ENCODE measurements at regions not wholly inside any gene's neighbourhood (a gene's known extent, or its start where the extent isn't known, plus 50 kb on each side); places are given as distances from the start of the nearest gene placed in this dataset.

- Histone ChIP-seq H3K4me3 (ENCODE audit: insufficient read length, low read depth) (no peak overlapping the region), H3K36me3 (ENCODE audit: insufficient read depth, insufficient read length, low read length) (no peaks in the 10 kb centered on the region), H3K9me3 (ENCODE audit: insufficient read depth, low read length) (no peaks in the 10 kb centered on the region), H3K9ac (ENCODE audit: insufficient read length, low read depth) (no peak overlapping the region), H3K4me1 (ENCODE audit: insufficient read depth, insufficient read length) (no peaks in the 10 kb centered on the region), H3K27me3 (ENCODE audit: insufficient read depth, insufficient read length) (no peaks in the 10 kb centered on the region)
- DNase-seq (ENCODE audit: low read depth, low spot score): no peak
- TF ChIP-seq SUZ12 (IDR thresholded peaks at IDR 0.05; ENCODE audit: extremely low read depth, insufficient read depth, insufficient read length): no peak
- TF ChIP-seq ZNF274 (IDR thresholded peaks at IDR 0.05; ENCODE audit: low read depth, low read length): no peak
- TF ChIP-seq YY1 (IDR thresholded peaks at IDR 0.05; ENCODE audit: insufficient read depth, insufficient read length): no peak
Measured at GRCh38 chr5:89036704-89037489, 153.9 kb upstream of the MEF2C start.

DNA sequence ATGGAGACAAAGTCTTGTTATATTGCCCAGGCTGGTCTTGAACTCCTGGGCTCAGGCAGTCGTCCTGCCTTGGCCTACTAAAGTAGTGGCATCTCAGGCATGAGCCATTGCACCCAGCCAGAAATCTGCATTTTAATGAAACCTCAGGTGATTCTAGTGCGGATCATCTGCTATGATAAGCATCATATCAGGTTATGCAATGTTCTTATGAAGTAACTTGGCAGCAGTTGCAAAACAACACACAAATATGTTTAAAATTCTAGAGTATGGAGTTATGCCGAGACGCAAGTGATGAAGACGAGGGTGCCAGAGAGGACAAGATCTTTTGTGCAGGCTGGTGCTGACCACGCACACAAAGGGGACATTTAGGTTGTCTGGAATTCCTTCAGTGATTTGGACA lies 153.2 kb upstream of the MEF2C start:
- Histone ChIP-seq H3K4me1 (ENCODE audit: insufficient read depth, insufficient read length) (no peaks in the 10 kb centered on the region), H3K27me3 (ENCODE audit: insufficient read depth, insufficient read length) (no peaks in the 10 kb centered on the region), H3K36me3 (ENCODE audit: insufficient read depth, insufficient read length, low read length) (no peaks in the 10 kb centered on the region), H3K4me3 (ENCODE audit: insufficient read length, low read depth) (no peak overlapping the region), H3K9me3 (ENCODE audit: insufficient read depth, low read length) (no peaks in the 10 kb centered on the region), H3K9ac (ENCODE audit: insufficient read length, low read depth) (no peak overlapping the region)
- no peak for DNase-seq (ENCODE audit: low read depth, low spot score)
- TF ChIP-seq YY1 (IDR thresholded peaks at IDR 0.05; ENCODE audit: insufficient read depth, insufficient read length) (no peak), ZNF274 (IDR thresholded peaks at IDR 0.05; ENCODE audit: low read depth, low read length) (no peak), SUZ12 (IDR thresholded peaks at IDR 0.05; ENCODE audit: extremely low read depth, insufficient read depth, insufficient read length) (no peak)

DNA sequence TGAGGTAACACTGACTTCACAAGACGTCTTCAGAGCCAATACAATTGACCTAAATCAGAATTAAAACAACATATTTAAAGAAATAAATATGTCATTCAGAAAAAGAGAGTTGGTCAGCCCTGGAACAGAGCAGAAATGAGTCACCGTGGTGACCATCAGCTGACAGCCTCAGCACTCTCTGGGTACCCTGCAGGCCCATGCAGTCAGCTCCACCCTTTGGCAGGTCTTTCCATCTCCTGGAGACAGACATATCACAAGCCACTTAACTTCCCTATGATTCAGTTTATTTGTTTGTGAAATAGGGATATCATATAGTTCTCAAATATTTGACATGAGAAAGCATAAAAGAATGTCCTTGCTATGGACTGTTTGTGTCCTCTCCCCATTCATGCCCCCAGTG lies 151.6 kb upstream of the MEF2C start:
- Histone ChIP-seq H3K9ac (ENCODE audit: insufficient read length, low read depth) (no peak overlapping the region), H3K4me3 (ENCODE audit: insufficient read length, low read depth) (no peak overlapping the region), H3K36me3 (ENCODE audit: insufficient read depth, insufficient read length, low read length) (no peaks in the 10 kb centered on the region), H3K27me3 (ENCODE audit: insufficient read depth, insufficient read length) (no peaks in the 10 kb centered on the region), H3K9me3 (ENCODE audit: insufficient read depth, low read length) (no peaks in the 10 kb centered on the region), H3K4me1 (ENCODE audit: insufficient read depth, insufficient read length) (no peaks in the 10 kb centered on the region)
- TF ChIP-seq SUZ12 (IDR thresholded peaks at IDR 0.05; ENCODE audit: extremely low read depth, insufficient read depth, insufficient read length) (no peak), YY1 (IDR thresholded peaks at IDR 0.05; ENCODE audit: insufficient read depth, insufficient read length) (no peak), ZNF274 (IDR thresholded peaks at IDR 0.05; ENCODE audit: low read depth, low read length) (no peak)
- no peak for DNase-seq (ENCODE audit: low read depth, low spot score)

GRCh38 chr5:89030798-89031197 lies 147.8 kb upstream of the MEF2C start:
- peaks cover 20% of the 10 kb centered on the region for H3K9me3 ChIP-seq (ENCODE audit: insufficient read depth, low read length)
- no peak overlapping the region for H3K9ac ChIP-seq (ENCODE audit: insufficient read length, low read depth)
- H3K27me3 ChIP-seq (ENCODE audit: insufficient read depth, insufficient read length): no peaks in the 10 kb centered on the region
- H3K36me3 ChIP-seq (ENCODE audit: insufficient read depth, insufficient read length, low read length): no peaks in the 10 kb centered on the region
- no peak for TF ChIP-seq SUZ12 (IDR thresholded peaks at IDR 0.05; ENCODE audit: extremely low read depth, insufficient read depth, insufficient read length)
- no peak for TF ChIP-seq ZNF274 (IDR thresholded peaks at IDR 0.05; ENCODE audit: low read depth, low read length)
- TF ChIP-seq YY1 (IDR thresholded peaks at IDR 0.05; ENCODE audit: insufficient read depth, insufficient read length): no peak
- H3K4me3 ChIP-seq (ENCODE audit: insufficient read length, low read depth): no peak overlapping the region
- no peaks in the 10 kb centered on the region for H3K4me1 ChIP-seq (ENCODE audit: insufficient read depth, insufficient read length)
- DNase-seq (ENCODE audit: low read depth, low spot score): no peak

- Histone ChIP-seq H3K4me1 (ENCODE audit: insufficient read depth, insufficient read length) (no peaks in the 10 kb centered on the region), H3K4me3 (ENCODE audit: insufficient read length, low read depth) (no peak overlapping the region), H3K36me3 (ENCODE audit: insufficient read depth, insufficient read length, low read length) (no peaks in the 10 kb centered on the region), H3K27me3 (ENCODE audit: insufficient read depth, insufficient read length) (no peaks in the 10 kb centered on the region), H3K9ac (ENCODE audit: insufficient read length, low read depth) (no peak overlapping the region), H3K9me3 (ENCODE audit: insufficient read depth, low read length) (peaks cover 24% of the 10 kb centered on the region)
- DNase-seq (ENCODE audit: low read depth, low spot score): no peak
- TF ChIP-seq SUZ12 (IDR thresholded peaks at IDR 0.05; ENCODE audit: extremely low read depth, insufficient read depth, insufficient read length): no peak
- TF ChIP-seq ZNF274 (IDR thresholded peaks at IDR 0.05; ENCODE audit: low read depth, low read length): no peak
- TF ChIP-seq YY1 (IDR thresholded peaks at IDR 0.05; ENCODE audit: insufficient read depth, insufficient read length): no peak
Measured at GRCh38 chr5:89028595-89029285, 145.8 kb upstream of the MEF2C start.

- Histone ChIP-seq H3K9ac (ENCODE audit: insufficient read length, low read depth) (no peak overlapping the region), H3K4me1 (ENCODE audit: insufficient read depth, insufficient read length) (no peaks in the 10 kb centered on the region), H3K36me3 (ENCODE audit: insufficient read depth, insufficient read length, low read length) (no peaks in the 10 kb centered on the region), H3K4me3 (ENCODE audit: insufficient read length, low read depth) (no peak overlapping the region), H3K9me3 (ENCODE audit: insufficient read depth, low read length) (peaks cover 24% of the 10 kb centered on the region), H3K27me3 (ENCODE audit: insufficient read depth, insufficient read length) (no peaks in the 10 kb centered on the region)
- TF ChIP-seq SUZ12 (IDR thresholded peaks at IDR 0.05; ENCODE audit: extremely low read depth, insufficient read depth, insufficient read length) (no peak), YY1 (IDR thresholded peaks at IDR 0.05; ENCODE audit: insufficient read depth, insufficient read length) (no peak), ZNF274 (IDR thresholded peaks at IDR 0.05; ENCODE audit: low read depth, low read length) (no peak)
- no peak for DNase-seq (ENCODE audit: low read depth, low spot score)
Measured at GRCh38 chr5:89024045-89024444, 141.1 kb upstream of the MEF2C start.

DNA sequence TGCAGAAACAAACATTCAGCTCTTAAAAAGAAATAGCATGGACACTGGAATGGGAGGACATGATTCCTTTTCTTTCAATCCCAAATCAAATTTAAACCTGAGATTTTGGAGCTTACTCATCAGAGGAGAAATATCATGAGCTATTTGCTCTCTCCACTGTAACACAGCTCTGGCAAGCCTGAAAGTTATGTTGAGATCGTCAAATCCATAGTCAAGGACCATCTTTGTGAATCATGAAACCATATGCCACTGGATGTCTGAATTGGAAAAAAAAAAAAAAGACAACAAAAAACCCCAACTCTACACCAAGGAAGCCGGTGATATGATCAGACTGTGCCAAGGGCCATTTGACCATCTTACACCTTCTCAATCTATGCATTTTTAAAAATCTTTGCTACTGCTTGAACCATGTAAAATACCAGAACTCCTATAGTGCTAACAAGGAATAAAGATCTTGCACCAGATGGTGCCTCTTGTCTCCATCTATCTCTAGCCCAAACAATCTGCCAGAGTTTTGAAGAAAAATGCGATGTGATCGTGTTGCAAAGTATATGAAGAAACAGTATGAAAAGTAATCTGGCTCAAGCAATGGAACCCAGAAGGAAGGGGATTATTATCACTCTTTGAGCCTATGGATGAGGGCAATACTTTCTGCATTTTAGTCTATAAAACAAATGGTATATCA lies 138.1 kb upstream of the MEF2C start:
- TF ChIP-seq SUZ12 (IDR thresholded peaks at IDR 0.05; ENCODE audit: extremely low read depth, insufficient read depth, insufficient read length) (no peak), YY1 (IDR thresholded peaks at IDR 0.05; ENCODE audit: insufficient read depth, insufficient read length) (no peak), ZNF274 (IDR thresholded peaks at IDR 0.05; ENCODE audit: low read depth, low read length) (no peak)
- H3K9ac ChIP-seq (ENCODE audit: insufficient read length, low read depth): no peak overlapping the region
- DNase-seq (ENCODE audit: low read depth, low spot score): no peak
- H3K36me3 ChIP-seq (ENCODE audit: insufficient read depth, insufficient read length, low read length): no peaks in the 10 kb centered on the region
- no peaks in the 10 kb centered on the region for H3K27me3 ChIP-seq (ENCODE audit: insufficient read depth, insufficient read length)
- peaks cover 7% of the 10 kb centered on the region for H3K9me3 ChIP-seq (ENCODE audit: insufficient read depth, low read length)
- no peaks in the 10 kb centered on the region for H3K4me1 ChIP-seq (ENCODE audit: insufficient read depth, insufficient read length)
- H3K4me3 ChIP-seq (ENCODE audit: insufficient read length, low read depth): no peak overlapping the region

Measured in NT2/D1 (cell line).